LoVo (cell line): ENCODE measurements at regions not wholly inside any gene's neighbourhood (a gene's known extent, or its start where the extent isn't known, plus 50 kb on each side); places are given as distances from the start of the nearest gene placed in this dataset.
"Not testable (repeated sequence)": the region's sequence is repeated elsewhere in the genome, so short reads cannot be mapped to it uniquely, and the experiment has no call there.

Experiments
- DNase-seq: peaks from one replicate; pipeline ENCODE4 v3.0.0-alpha.2; 2016; ENCODE audit warnings: low spot score

- DNase-seq, result no peak
Observed at GRCh38 chr7:45407730-45408408, 166.3 kb upstream of the ADCY1 start.

GRCh38 chr7:45408409-45408737 lies 165.8 kb upstream of the ADCY1 start:
- no peak for DNase-seq

GRCh38 chr7:45410893-45411292 lies 163.3 kb upstream of the ADCY1 start:
- DNase-seq, result no peak

GRCh38 chr7:45413419-45413818 lies 160.7 kb upstream of the ADCY1 start:
- DNase-seq, result no peak

- no peak for DNase-seq
Observed at GRCh38 chr7:45414226-45414625, 159.9 kb upstream of the ADCY1 start.

- DNase-seq, result no peak
Observed at GRCh38 chr7:45415265-45415664, 158.9 kb upstream of the ADCY1 start.

- DNase-seq, result no peak
Observed at GRCh38 chr7:45416846-45417245, 157.3 kb upstream of the ADCY1 start.

- no peak for DNase-seq
Observed at GRCh38 chr7:45417268-45417667, 156.9 kb upstream of the ADCY1 start.

GRCh38 chr7:45417735-45418134 lies 156.4 kb upstream of the ADCY1 start:
- DNase-seq, result no peak

GRCh38 chr7:45420843-45421495 lies 153.2 kb upstream of the ADCY1 start:
- no peak for DNase-seq

- no peak for DNase-seq
Observed at GRCh38 chr7:45421806-45422205, 152.4 kb upstream of the ADCY1 start.

GRCh38 chr7:45430397-45430796 lies 143.8 kb upstream of the ADCY1 start:
- DNase-seq, result no peak

GRCh38 chr7:45434167-45434784 lies 139.9 kb upstream of the ADCY1 start:
- no peak for DNase-seq

GRCh38 chr7:45435131-45435530 lies 139.0 kb upstream of the ADCY1 start:
- DNase-seq, result no peak

- DNase-seq, result peak; percentile 39
Observed at GRCh38 chr7:45435846-45436245, 138.3 kb upstream of the ADCY1 start.

- not testable (repeated sequence) for DNase-seq
Observed at GRCh38 chr7:45440776-45441175, 133.4 kb upstream of the ADCY1 start.

- DNase-seq, result no peak
Observed at GRCh38 chr7:45443263-45443662, 130.9 kb upstream of the ADCY1 start.

- DNase-seq, result no peak
Observed at GRCh38 chr7:45446195-45446944, 127.8 kb upstream of the ADCY1 start.

GRCh38 chr7:45447296-45447695 lies 126.9 kb upstream of the ADCY1 start:
- DNase-seq, result no peak

GRCh38 chr7:45450571-45451204 lies 123.5 kb upstream of the ADCY1 start:
- no peak for DNase-seq

- no peak for DNase-seq
Observed at GRCh38 chr7:45451342-45452035, 122.7 kb upstream of the ADCY1 start.

GRCh38 chr7:45454771-45455170 lies 119.4 kb upstream of the ADCY1 start:
- no peak for DNase-seq
